ENCODE measurements at regions not wholly inside any gene's neighbourhood (a gene's known extent, or its start where the extent isn't known, plus 50 kb on each side); places are given as distances from the start of the nearest gene placed in this dataset.

GRCh38 chr10:89120931-89121763 is 86.0 kb downstream of the CH25H start:
- Histone ChIP-seq H3K4me3 (ENCODE audit: low read length) (no peak overlapping the region), H3K27ac (ENCODE audit: low read length) (no peak overlapping the region), H3K27me3 (ENCODE audit: control insufficient read depth, insufficient read depth, low read length) (no peaks in the 10 kb centered on the region), H3K4me1 (ENCODE audit: control insufficient read depth, low read depth, low read length) (no peaks in the 10 kb centered on the region), H3K36me3 (ENCODE audit: control insufficient read depth, low read depth, low read length) (no peaks in the 10 kb centered on the region), H3K9ac (ENCODE audit: low read length) (no peak overlapping the region), H3K9me3 (ENCODE audit: control insufficient read depth, low read depth, low read length) (no peaks in the 10 kb centered on the region)

GRCh38 chr10:89119651-89120050 is 87.5 kb downstream of the CH25H start:
- Histone ChIP-seq H3K4me1 (ENCODE audit: control insufficient read depth, low read depth, low read length) (no peaks in the 10 kb centered on the region), H3K9me3 (ENCODE audit: control insufficient read depth, low read depth, low read length) (no peaks in the 10 kb centered on the region), H3K27me3 (ENCODE audit: control insufficient read depth, insufficient read depth, low read length) (no peaks in the 10 kb centered on the region), H3K36me3 (ENCODE audit: control insufficient read depth, low read depth, low read length) (no peaks in the 10 kb centered on the region), H3K27ac (ENCODE audit: low read length) (no peak overlapping the region), H3K4me3 (ENCODE audit: low read length) (no peak overlapping the region), H3K9ac (ENCODE audit: low read length) (no peak overlapping the region)

GRCh38 chr10:89118091-89118490 is 89.0 kb downstream of the CH25H start:
- H3K4me3 ChIP-seq (ENCODE audit: low read length), result no peak overlapping the region
- no peaks in the 10 kb centered on the region for H3K27me3 ChIP-seq (ENCODE audit: control insufficient read depth, insufficient read depth, low read length)
- no peak overlapping the region for H3K27ac ChIP-seq (ENCODE audit: low read length)
- no peaks in the 10 kb centered on the region for H3K9me3 ChIP-seq (ENCODE audit: control insufficient read depth, low read depth, low read length)
- H3K9ac ChIP-seq (ENCODE audit: low read length), result no peak overlapping the region
- H3K36me3 ChIP-seq (ENCODE audit: control insufficient read depth, low read depth, low read length), result no peaks in the 10 kb centered on the region
- no peaks in the 10 kb centered on the region for H3K4me1 ChIP-seq (ENCODE audit: control insufficient read depth, low read depth, low read length)

- Histone ChIP-seq H3K9ac (ENCODE audit: low read length) (no peak overlapping the region), H3K36me3 (ENCODE audit: control insufficient read depth, low read depth, low read length) (no peaks in the 10 kb centered on the region), H3K4me3 (ENCODE audit: low read length) (no peak overlapping the region), H3K4me1 (ENCODE audit: control insufficient read depth, low read depth, low read length) (no peaks in the 10 kb centered on the region), H3K9me3 (ENCODE audit: control insufficient read depth, low read depth, low read length) (no peaks in the 10 kb centered on the region), H3K27me3 (ENCODE audit: control insufficient read depth, insufficient read depth, low read length) (no peaks in the 10 kb centered on the region), H3K27ac (ENCODE audit: low read length) (no peak overlapping the region)
Observed at GRCh38 chr10:89115876-89116627, 91.1 kb downstream of the CH25H start.

- no peak overlapping the region for H3K27ac ChIP-seq (ENCODE audit: low read length)
- H3K9me3 ChIP-seq (ENCODE audit: control insufficient read depth, low read depth, low read length), result no peaks in the 10 kb centered on the region
- no peak overlapping the region for H3K9ac ChIP-seq (ENCODE audit: low read length)
- no peaks in the 10 kb centered on the region for H3K36me3 ChIP-seq (ENCODE audit: control insufficient read depth, low read depth, low read length)
- no peaks in the 10 kb centered on the region for H3K27me3 ChIP-seq (ENCODE audit: control insufficient read depth, insufficient read depth, low read length)
- no peak overlapping the region for H3K4me3 ChIP-seq (ENCODE audit: low read length)
- no peaks in the 10 kb centered on the region for H3K4me1 ChIP-seq (ENCODE audit: control insufficient read depth, low read depth, low read length)
Observed at GRCh38 chr10:89114846-89115625, 92.1 kb downstream of the CH25H start.

- H3K27ac ChIP-seq (ENCODE audit: low read length), result no peak overlapping the region
- H3K4me3 ChIP-seq (ENCODE audit: low read length), result no peak overlapping the region
- H3K27me3 ChIP-seq (ENCODE audit: control insufficient read depth, insufficient read depth, low read length), result no peaks in the 10 kb centered on the region
- no peaks in the 10 kb centered on the region for H3K36me3 ChIP-seq (ENCODE audit: control insufficient read depth, low read depth, low read length)
- no peaks in the 10 kb centered on the region for H3K4me1 ChIP-seq (ENCODE audit: control insufficient read depth, low read depth, low read length)
- no peak overlapping the region for H3K9ac ChIP-seq (ENCODE audit: low read length)
- peaks cover 4% of the 10 kb centered on the region for H3K9me3 ChIP-seq (ENCODE audit: control insufficient read depth, low read depth, low read length)
Observed at GRCh38 chr10:89102735-89103134, 104.4 kb downstream of the CH25H start.

GRCh38 chr10:89101943-89102342 is 105.2 kb downstream of the CH25H start:
- Histone ChIP-seq H3K4me3 (ENCODE audit: low read length) (no peak overlapping the region), H3K4me1 (ENCODE audit: control insufficient read depth, low read depth, low read length) (no peaks in the 10 kb centered on the region), H3K36me3 (ENCODE audit: control insufficient read depth, low read depth, low read length) (no peaks in the 10 kb centered on the region), H3K9ac (ENCODE audit: low read length) (no peak overlapping the region), H3K27ac (ENCODE audit: low read length) (no peak overlapping the region), H3K27me3 (ENCODE audit: control insufficient read depth, insufficient read depth, low read length) (no peaks in the 10 kb centered on the region), H3K9me3 (ENCODE audit: control insufficient read depth, low read depth, low read length) (peaks cover 3% of the 10 kb centered on the region)

GRCh38 chr10:89100680-89101079 is 106.4 kb downstream of the CH25H start:
- H3K9me3 ChIP-seq (ENCODE audit: control insufficient read depth, low read depth, low read length), result no peaks in the 10 kb centered on the region
- no peak overlapping the region for H3K4me3 ChIP-seq (ENCODE audit: low read length)
- no peaks in the 10 kb centered on the region for H3K27me3 ChIP-seq (ENCODE audit: control insufficient read depth, insufficient read depth, low read length)
- no peaks in the 10 kb centered on the region for H3K4me1 ChIP-seq (ENCODE audit: control insufficient read depth, low read depth, low read length)
- no peaks in the 10 kb centered on the region for H3K36me3 ChIP-seq (ENCODE audit: control insufficient read depth, low read depth, low read length)
- H3K9ac ChIP-seq (ENCODE audit: low read length), result no peak overlapping the region
- no peak overlapping the region for H3K27ac ChIP-seq (ENCODE audit: low read length)

- no peak overlapping the region for H3K9ac ChIP-seq (ENCODE audit: low read length)
- no peaks in the 10 kb centered on the region for H3K36me3 ChIP-seq (ENCODE audit: control insufficient read depth, low read depth, low read length)
- no peak overlapping the region for H3K4me3 ChIP-seq (ENCODE audit: low read length)
- H3K27me3 ChIP-seq (ENCODE audit: control insufficient read depth, insufficient read depth, low read length), result no peaks in the 10 kb centered on the region
- no peak overlapping the region for H3K27ac ChIP-seq (ENCODE audit: low read length)
- no peaks in the 10 kb centered on the region for H3K9me3 ChIP-seq (ENCODE audit: control insufficient read depth, low read depth, low read length)
- H3K4me1 ChIP-seq (ENCODE audit: control insufficient read depth, low read depth, low read length), result no peaks in the 10 kb centered on the region
Observed at GRCh38 chr10:89097226-89097625, 106.6 kb downstream of the FAS start.

GRCh38 chr10:89095701-89096391 is 105.2 kb downstream of the FAS start:
- Histone ChIP-seq H3K4me1 (ENCODE audit: control insufficient read depth, low read depth, low read length) (no peaks in the 10 kb centered on the region), H3K9me3 (ENCODE audit: control insufficient read depth, low read depth, low read length) (no peaks in the 10 kb centered on the region), H3K36me3 (ENCODE audit: control insufficient read depth, low read depth, low read length) (no peaks in the 10 kb centered on the region), H3K9ac (ENCODE audit: low read length) (no peak overlapping the region), H3K27ac (ENCODE audit: low read length) (no peak overlapping the region), H3K27me3 (ENCODE audit: control insufficient read depth, insufficient read depth, low read length) (no peaks in the 10 kb centered on the region), H3K4me3 (ENCODE audit: low read length) (no peak overlapping the region)

GRCh38 chr10:89093728-89094127 is 103.1 kb downstream of the FAS start:
- no peak overlapping the region for H3K4me3 ChIP-seq (ENCODE audit: low read length)
- no peaks in the 10 kb centered on the region for H3K36me3 ChIP-seq (ENCODE audit: control insufficient read depth, low read depth, low read length)
- no peaks in the 10 kb centered on the region for H3K9me3 ChIP-seq (ENCODE audit: control insufficient read depth, low read depth, low read length)
- H3K27ac ChIP-seq (ENCODE audit: low read length), result no peak overlapping the region
- no peaks in the 10 kb centered on the region for H3K27me3 ChIP-seq (ENCODE audit: control insufficient read depth, insufficient read depth, low read length)
- no peak overlapping the region for H3K9ac ChIP-seq (ENCODE audit: low read length)
- H3K4me1 ChIP-seq (ENCODE audit: control insufficient read depth, low read depth, low read length), result no peaks in the 10 kb centered on the region

Measured in iPS-18a (cell line).